ENCODE measurements at regions not wholly inside any gene's neighbourhood (a gene's known extent, or its start where the extent isn't known, plus 50 kb on each side); places are given as distances from the start of the nearest gene placed in this dataset.

GRCh38 chr17:71759422-71760060 lies 361.3 kb upstream of the SOX9 start:
- H3K4me1 ChIP-seq: no peaks in the 10 kb centered on the region
- H3K4me3 ChIP-seq: no peak overlapping the region
- DNase-seq: no peak
- no peaks in the 10 kb centered on the region for H3K9me3 ChIP-seq
- TF ChIP-seq EP300 (IDR thresholded peaks at IDR 0.05) (no peak), POLR2A (IDR thresholded peaks at IDR 0.05) (no peak), POLR2AphosphoS5 (IDR thresholded peaks at IDR 0.05) (no peak), CTCF (IDR thresholded peaks at IDR 0.05) (no peak)
- intact Hi-C loops (cut with DNase I; ENCODE audit: low total_unique reads): no loop called here
- no peaks in the 10 kb centered on the region for H3K36me3 ChIP-seq
- no peak overlapping the region for H3K27ac ChIP-seq
- no peaks in the 10 kb centered on the region for H3K27me3 ChIP-seq
- WGBS, 5 donors: 59 to 71% (median 68%) methylated on average over 8 of the region's 8 CpGs

GRCh38 chr17:71760062-71760720 lies 360.6 kb upstream of the SOX9 start:
- 47 to 66% (median 57%) methylated on average over 6 of the region's 6 CpGs for WGBS, 5 donors
- Histone ChIP-seq H3K27me3 (no peaks in the 10 kb centered on the region), H3K27ac (no peak overlapping the region), H3K9me3 (no peaks in the 10 kb centered on the region), H3K36me3 (no peaks in the 10 kb centered on the region), H3K4me3 (no peak overlapping the region), H3K4me1 (no peaks in the 10 kb centered on the region)
- DNase-seq: no peak
- intact Hi-C loops (cut with DNase I; ENCODE audit: low total_unique reads): no loop called here
- no peak for TF ChIP-seq CTCF (IDR thresholded peaks at IDR 0.05)
- no peak for TF ChIP-seq EP300 (IDR thresholded peaks at IDR 0.05)
- no peak for TF ChIP-seq POLR2A (IDR thresholded peaks at IDR 0.05)
- no peak for TF ChIP-seq POLR2AphosphoS5 (IDR thresholded peaks at IDR 0.05)

- TF ChIP-seq POLR2A (IDR thresholded peaks at IDR 0.05) (no peak), POLR2AphosphoS5 (IDR thresholded peaks at IDR 0.05) (no peak), EP300 (IDR thresholded peaks at IDR 0.05) (no peak)
- H3K27me3 ChIP-seq: no peaks in the 10 kb centered on the region
- 67 to 82% (median 73%) methylated on average over 3 of the region's 3 CpGs for WGBS, 5 donors
- H3K27ac ChIP-seq: no peak overlapping the region
- H3K9me3 ChIP-seq: no peaks in the 10 kb centered on the region
- H3K4me3 ChIP-seq: no peak overlapping the region
- no peaks in the 10 kb centered on the region for H3K36me3 ChIP-seq
- DNase-seq: peak in 1 of 2 donors; percentile 4
- H3K4me1 ChIP-seq: no peaks in the 10 kb centered on the region
- intact Hi-C loops (cut with DNase I; ENCODE audit: low total_unique reads): no loop called here
Measured at GRCh38 chr17:71762526-71762925, 358.3 kb upstream of the SOX9 start.

- DNase-seq: peak in 1 of 2 donors; percentile 37
- H3K36me3 ChIP-seq: no peaks in the 10 kb centered on the region
- no peaks in the 10 kb centered on the region for H3K27me3 ChIP-seq
- no peak overlapping the region for H3K27ac ChIP-seq
- intact Hi-C loops (cut with DNase I; ENCODE audit: low total_unique reads): no loop called here
- no peak overlapping the region for H3K4me3 ChIP-seq
- no peak for TF ChIP-seq POLR2AphosphoS5 (IDR thresholded peaks at IDR 0.05)
- no peak for TF ChIP-seq EP300 (IDR thresholded peaks at IDR 0.05)
- TF ChIP-seq POLR2A (IDR thresholded peaks at IDR 0.05): no peak
- TF ChIP-seq CTCF (IDR thresholded peaks at IDR 0.05): no peak
- no peaks in the 10 kb centered on the region for H3K4me1 ChIP-seq
- H3K9me3 ChIP-seq: no peaks in the 10 kb centered on the region
- 50 to 64% (median 54%) methylated on average over 3 of the region's 3 CpGs for WGBS, 5 donors
Measured at GRCh38 chr17:71764505-71764904, 356.3 kb upstream of the SOX9 start.

- H3K27me3 ChIP-seq: no peaks in the 10 kb centered on the region
- 60 to 79% (median 68%) methylated on average over 2 of the region's 2 CpGs for WGBS, 5 donors
- no peak overlapping the region for H3K4me3 ChIP-seq
- H3K9me3 ChIP-seq: no peaks in the 10 kb centered on the region
- intact Hi-C loops (cut with DNase I; ENCODE audit: low total_unique reads): no loop called here
- TF ChIP-seq EP300 (IDR thresholded peaks at IDR 0.05) (no peak), CTCF (IDR thresholded peaks at IDR 0.05) (no peak), POLR2AphosphoS5 (IDR thresholded peaks at IDR 0.05) (no peak), POLR2A (IDR thresholded peaks at IDR 0.05) (no peak)
- no peaks in the 10 kb centered on the region for H3K4me1 ChIP-seq
- no peak overlapping the region for H3K27ac ChIP-seq
- no peaks in the 10 kb centered on the region for H3K36me3 ChIP-seq
- DNase-seq: peak in 1 of 2 donors; percentile 36
Measured at GRCh38 chr17:71765437-71765836, 355.4 kb upstream of the SOX9 start.

Measured in stomach (tissue), 8 donors.